Nephron progenitor cell (in vitro differentiated cells): ENCODE measurements at regions not wholly inside any gene's neighbourhood (a gene's known extent, or its start where the extent isn't known, plus 50 kb on each side); places are given as distances from the start of the nearest gene placed in this dataset.

ENCODE experiments used
- DNase-seq: peaks from one replicate; pipeline ENCODE4 v3.0.0; 2021
- H3K27ac Mint-ChIP-seq: 2 replicates; pipeline ENCODE4 v1.8.0; 2021; ENCODE audit warnings: mild to moderate bottlenecking, moderate library complexity, mixed read lengths
- H3K27me3 Mint-ChIP-seq: 2 replicates; pipeline ENCODE4 v1.8.0; 2021; ENCODE audit warnings: mild to moderate bottlenecking, low read depth, mixed read lengths; ENCODE audit not compliant: poor library complexity
- H3K36me3 Mint-ChIP-seq: 2 replicates; pipeline ENCODE4 v1.8.0; 2021; ENCODE audit warnings: low read depth, mixed read lengths
- H3K4me1 Mint-ChIP-seq: 2 replicates; pipeline ENCODE4 v1.8.0; 2021; ENCODE audit warnings: mixed read lengths
- H3K4me3 Mint-ChIP-seq: 2 replicates; pipeline ENCODE4 v1.8.0; 2021; ENCODE audit warnings: mild to moderate bottlenecking, moderate library complexity, mixed read lengths
- H3K9me3 Mint-ChIP-seq: 2 replicates; pipeline ENCODE4 v1.8.0; 2021; ENCODE audit warnings: mild to moderate bottlenecking, moderate library complexity, mixed read lengths
- CTCF ChIP-seq: fragments of 200-600 bp; sonication (generic); IDR thresholded peaks from 2 replicates; pipeline ENCODE4 v1.5.0; 2021; ENCODE audit warnings: antibody characterized with exemption

- Mint-ChIP-seq H3K27me3 (no peaks in the 10 kb centered on the region), H3K36me3 (no peaks in the 10 kb centered on the region), H3K27ac (no peak overlapping the region), H3K4me1 (peaks cover 4% of the 10 kb centered on the region), H3K9me3 (no peaks in the 10 kb centered on the region), H3K4me3 (no peak overlapping the region)
- no peak for TF ChIP-seq CTCF
- DNase-seq = no peak
These were observed 255.1 kb downstream of the PTPRC start for GRCh38 chr1:198893763-198894444.

- Mint-ChIP-seq H3K4me3 (no peak overlapping the region), H3K36me3 (no peaks in the 10 kb centered on the region), H3K9me3 (no peaks in the 10 kb centered on the region), H3K27me3 (no peaks in the 10 kb centered on the region), H3K27ac (no peak overlapping the region), H3K4me1 (peaks cover 18% of the 10 kb centered on the region)
- TF ChIP-seq CTCF = no peak
- DNase-seq = no peak
These were observed 262.4 kb downstream of the PTPRC start for GRCh38 chr1:198901266-198901665.

- Mint-ChIP-seq H3K27me3 (no peaks in the 10 kb centered on the region), H3K27ac (no peak overlapping the region), H3K9me3 (no peaks in the 10 kb centered on the region), H3K4me3 (no peak overlapping the region), H3K36me3 (no peaks in the 10 kb centered on the region), H3K4me1 (peaks cover 18% of the 10 kb centered on the region)
- DNase-seq = no peak
- no peak for TF ChIP-seq CTCF
These were observed 263.8 kb downstream of the PTPRC start for GRCh38 chr1:198902655-198903054.

GRCh38 chr1:198903203-198903602, 264.4 kb downstream of the PTPRC start:
- TF ChIP-seq CTCF = no peak
- Mint-ChIP-seq H3K36me3 (no peaks in the 10 kb centered on the region), H3K27me3 (no peaks in the 10 kb centered on the region), H3K9me3 (no peaks in the 10 kb centered on the region), H3K4me3 (no peak overlapping the region), H3K4me1 (peaks cover 18% of the 10 kb centered on the region), H3K27ac (no peak overlapping the region)
- peak; percentile 16 for DNase-seq

GRCh38 chr1:198903621-198904020, 264.8 kb downstream of the PTPRC start:
- no peaks in the 10 kb centered on the region for H3K27me3 Mint-ChIP-seq

More at GRCh38 chr1:198903621-198904020, 264.8 kb downstream of the PTPRC start:
- Mint-ChIP-seq H3K27ac (no peak overlapping the region), H3K9me3 (no peaks in the 10 kb centered on the region), H3K4me3 (no peak overlapping the region), H3K4me1 (peaks cover 18% of the 10 kb centered on the region), H3K36me3 (no peaks in the 10 kb centered on the region)
- DNase-seq = no peak
- no peak for TF ChIP-seq CTCF
